ENCODE measurements at regions not wholly inside any gene's neighbourhood (a gene's known extent, or its start where the extent isn't known, plus 50 kb on each side); places are given as distances from the start of the nearest gene placed in this dataset.

GRCh38 chr15:38647683-38648082 is 83.1 kb upstream of the RASGRP1 start:
- no peak for DNase-seq (ENCODE audit: low spot score)

DNA sequence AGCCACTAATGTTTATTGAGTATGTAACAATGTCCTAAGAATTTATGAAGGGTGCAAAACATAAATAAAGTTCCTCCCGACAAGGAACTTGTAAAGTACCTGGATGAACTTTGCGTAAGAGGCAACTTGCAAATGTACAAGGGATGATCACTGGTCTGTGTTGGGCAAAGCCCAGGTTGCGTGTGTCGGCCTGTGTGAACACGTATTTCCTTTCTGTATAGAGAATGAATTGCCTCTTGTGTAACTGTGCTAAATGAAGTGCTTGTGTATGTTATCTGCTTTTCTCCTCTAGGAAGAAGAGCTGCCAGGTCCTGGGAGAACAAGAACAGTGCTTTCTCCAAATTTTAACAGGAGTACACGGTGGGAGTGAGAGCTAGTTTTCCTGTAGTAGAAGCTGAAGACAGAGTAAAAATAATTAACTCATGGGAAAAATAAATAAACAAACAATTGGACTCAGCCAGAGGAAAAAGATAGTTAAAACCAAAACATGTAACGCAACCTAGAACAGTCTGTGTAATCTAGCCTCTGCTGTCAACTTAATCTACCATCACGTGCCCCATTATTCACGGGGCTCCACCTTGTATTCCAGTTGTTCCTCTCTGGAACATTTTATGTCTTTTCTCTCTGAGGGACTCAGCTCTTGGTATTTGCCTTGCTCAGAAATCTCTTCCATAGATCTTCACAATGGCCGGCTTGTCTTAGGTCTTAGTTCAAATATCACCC is 83.7 kb upstream of the RASGRP1 start:
- DNase-seq (ENCODE audit: low spot score): no peak

GRCh38 chr15:38650384-38650783 is 85.8 kb upstream of the RASGRP1 start:
- DNase-seq (ENCODE audit: low spot score): no peak

GRCh38 chr15:38650936-38651327 is 86.3 kb upstream of the RASGRP1 start:
- DNase-seq (ENCODE audit: low spot score): no peak

GRCh38 chr15:38651328-38652038 is 86.9 kb upstream of the RASGRP1 start:
- peak; percentile 83 for DNase-seq (ENCODE audit: low spot score)

DNA sequence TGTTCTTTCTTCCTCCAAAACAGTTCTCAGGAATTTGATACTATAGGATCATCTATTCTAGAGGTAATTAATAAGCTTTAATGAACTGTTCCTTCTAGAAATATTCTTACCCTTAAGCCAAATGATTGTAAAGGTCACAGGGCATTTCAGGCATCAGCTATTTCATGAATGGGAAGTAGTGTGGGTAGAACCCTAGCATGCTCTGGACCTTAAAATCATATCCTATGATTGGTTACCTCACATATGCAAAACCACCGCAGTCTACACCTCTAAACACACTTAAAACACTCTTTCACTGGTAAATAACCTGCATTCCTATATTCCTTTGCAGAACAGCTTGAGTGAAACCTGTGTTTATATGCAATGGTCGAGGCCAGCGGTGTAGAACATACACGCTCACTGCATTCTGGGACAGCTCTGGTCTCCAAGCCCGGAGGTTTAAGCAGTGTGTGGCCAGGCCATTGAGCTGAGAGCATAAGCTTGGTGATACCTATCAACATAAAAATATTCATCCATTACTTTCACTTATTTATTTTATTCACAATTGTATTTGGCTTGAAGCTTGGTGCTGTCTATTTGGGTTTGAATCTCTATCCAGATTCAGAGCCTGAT is 87.7 kb upstream of the RASGRP1 start:
- DNase-seq (ENCODE audit: low spot score): no peak

DNA sequence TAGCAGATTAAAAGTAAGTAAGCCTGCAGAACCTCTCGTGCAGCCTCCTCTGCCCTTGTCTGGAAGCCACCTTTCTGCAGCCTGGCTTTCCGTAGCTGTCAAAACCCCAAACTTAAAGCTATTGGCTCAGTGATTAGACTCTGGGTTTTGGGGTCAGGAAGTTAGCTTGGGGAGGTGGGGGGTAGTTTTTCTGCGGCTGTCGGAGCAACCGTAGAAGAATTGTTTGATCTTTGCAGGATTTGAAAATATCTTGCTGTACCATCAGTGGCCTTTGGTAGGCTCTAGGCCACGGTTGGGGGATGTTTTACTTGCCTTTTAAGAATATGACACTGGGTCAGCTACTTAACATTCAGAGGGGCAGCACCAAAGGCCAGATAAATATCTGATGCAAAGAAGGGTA is 88.4 kb upstream of the RASGRP1 start:
- DNase-seq (ENCODE audit: low spot score): peak; percentile 91

DNA sequence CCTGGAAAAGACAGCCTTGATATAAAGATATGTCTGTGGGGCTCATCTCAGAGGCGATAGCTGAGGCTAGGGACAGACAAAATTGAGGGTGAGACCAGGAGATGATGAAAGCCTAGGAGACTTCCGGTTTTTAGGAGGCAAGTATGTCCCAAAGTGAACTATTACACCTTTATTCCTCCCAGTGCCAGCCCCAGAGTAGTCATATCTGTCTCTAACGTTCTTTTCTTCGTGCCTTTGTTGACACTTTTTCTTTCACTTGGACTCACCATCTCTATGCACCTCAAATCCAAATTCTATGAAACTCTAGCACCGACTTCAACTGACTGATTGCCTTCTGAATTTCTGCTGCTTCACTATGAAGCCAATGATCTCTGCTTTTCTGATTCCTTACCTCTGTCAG is 93.8 kb upstream of the RASGRP1 start:
- DNase-seq (ENCODE audit: low spot score): no peak

DNA sequence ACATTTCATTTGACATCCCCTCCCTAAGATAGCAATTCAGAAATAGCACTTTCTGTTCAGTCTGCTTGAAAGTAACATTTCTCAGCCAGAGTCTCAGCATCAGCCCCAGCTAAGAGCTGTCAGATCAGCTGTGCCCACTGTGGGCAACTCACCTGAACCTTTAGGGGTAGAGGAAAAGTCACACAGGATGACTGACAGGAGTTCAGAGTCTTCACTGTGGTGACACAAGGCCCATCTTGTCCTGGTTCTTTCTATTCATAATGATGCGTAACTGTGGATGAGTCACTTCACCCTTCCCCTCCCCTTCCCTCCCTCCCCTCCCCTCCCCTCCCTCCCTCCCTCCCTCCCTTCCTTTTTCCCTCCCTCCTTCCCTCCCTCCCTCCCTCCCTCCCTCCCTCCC is 96.1 kb upstream of the RASGRP1 start:
- DNase-seq (ENCODE audit: low spot score): peak; percentile 71

DNA sequence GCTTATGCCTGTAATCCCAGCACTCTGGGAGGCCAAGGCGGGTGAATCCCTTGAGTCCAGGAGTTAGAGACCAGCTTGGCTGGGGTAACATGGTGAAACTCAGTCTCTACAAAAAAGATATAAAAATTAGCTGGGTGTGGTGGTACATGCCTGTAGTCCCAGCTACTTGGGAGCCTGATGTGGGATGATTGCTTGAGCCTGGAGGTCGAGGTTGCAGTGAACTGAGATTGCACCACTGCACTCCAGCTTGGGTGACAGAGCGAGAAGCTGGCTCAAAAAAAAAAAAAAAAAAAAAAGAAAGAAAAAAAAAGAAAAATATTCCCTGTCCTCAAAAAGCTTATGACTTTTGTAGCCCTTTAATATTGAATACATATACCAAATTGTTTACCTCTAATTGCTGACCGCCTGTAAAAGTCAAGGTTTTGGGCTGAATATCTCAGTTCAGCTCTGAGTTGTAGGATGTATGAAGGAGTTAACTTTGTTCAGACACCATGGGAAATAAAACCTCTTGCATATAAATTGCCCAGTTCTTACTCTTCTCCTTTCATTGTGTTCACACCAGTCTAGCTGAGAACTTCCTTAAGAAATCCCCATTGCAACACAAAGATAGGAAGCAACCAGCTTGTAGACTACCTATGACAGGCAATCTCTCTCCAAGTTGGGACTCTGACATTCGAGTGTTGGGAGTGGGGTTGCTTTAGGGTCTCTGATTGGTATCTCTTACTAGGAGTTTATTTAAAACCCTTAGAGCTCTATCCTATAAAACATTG is 97.6 kb upstream of the RASGRP1 start:
- DNase-seq (ENCODE audit: low spot score): no peak

GRCh38 chr15:38662805-38663204 is 98.2 kb upstream of the RASGRP1 start:
- no peak for DNase-seq (ENCODE audit: low spot score)

DNA sequence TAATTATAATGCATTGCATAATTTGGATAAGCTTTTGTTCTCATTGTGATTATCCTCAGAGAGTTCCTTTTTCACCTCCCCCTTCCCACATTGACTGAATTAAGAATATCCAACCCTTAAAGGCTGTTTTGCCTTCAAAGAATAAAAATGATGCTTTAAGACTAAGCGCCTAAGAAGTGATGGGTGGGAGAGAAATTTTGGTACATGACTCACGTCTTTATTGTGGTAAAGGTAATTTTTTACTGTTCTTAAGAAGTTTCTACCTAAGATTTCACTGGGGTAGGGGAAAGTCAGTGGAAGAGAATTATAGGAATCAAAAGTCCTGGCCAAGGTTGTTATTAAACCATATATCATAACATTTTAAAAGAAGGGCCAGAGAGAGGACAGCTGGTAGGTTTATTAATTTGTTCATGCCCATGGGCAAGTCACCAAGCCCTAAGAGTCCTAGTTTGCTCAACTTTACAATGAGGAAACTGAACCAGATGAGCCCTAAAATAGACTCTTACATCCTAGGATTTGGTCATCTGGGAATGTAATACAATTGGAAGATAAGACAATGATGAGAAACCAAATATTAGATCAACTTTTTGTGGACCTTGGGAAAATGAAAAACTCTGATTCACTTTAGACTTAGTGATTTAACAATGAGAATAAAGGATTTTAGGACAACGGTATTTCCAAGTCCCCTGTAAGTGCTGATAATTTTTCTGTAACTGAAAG is 101.1 kb upstream of the RASGRP1 start:
- no peak for DNase-seq (ENCODE audit: low spot score)

DNA sequence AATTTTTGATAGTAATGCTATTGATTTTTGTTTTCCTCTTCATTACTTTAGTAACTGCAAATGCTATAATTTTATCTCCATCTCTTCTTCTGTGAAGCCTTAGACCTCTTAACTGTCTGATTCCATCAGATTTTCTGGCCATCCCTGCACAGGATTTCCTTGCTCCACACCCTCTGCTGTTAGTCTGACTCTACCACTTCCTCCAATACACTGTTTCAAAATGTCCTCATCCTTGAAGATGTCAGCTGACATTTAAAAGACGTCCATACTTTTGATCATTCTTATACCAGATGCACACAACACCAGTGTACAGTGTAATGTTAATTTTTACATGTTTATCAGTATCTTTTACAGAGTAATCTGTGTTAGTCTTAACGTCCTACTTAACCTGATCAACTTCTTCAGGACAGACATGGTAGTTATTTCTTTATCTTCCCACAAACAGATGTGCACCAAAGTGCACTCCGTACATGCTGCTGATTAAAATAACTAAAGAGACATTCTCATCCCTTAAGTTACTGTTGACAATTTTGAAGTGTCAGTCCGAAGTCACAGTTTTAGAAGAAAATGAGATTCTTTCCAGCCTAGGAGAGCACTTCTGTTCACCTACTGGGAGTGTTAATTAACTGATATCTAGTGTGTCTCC is 102.4 kb upstream of the RASGRP1 start:
- no peak for DNase-seq (ENCODE audit: low spot score)

GRCh38 chr15:38667890-38668850 is 103.6 kb upstream of the RASGRP1 start:
- DNase-seq (ENCODE audit: low spot score): no peak

- DNase-seq (ENCODE audit: low spot score): no peak
Measured at GRCh38 chr15:38668898-38669391, 104.3 kb upstream of the RASGRP1 start.

DNA sequence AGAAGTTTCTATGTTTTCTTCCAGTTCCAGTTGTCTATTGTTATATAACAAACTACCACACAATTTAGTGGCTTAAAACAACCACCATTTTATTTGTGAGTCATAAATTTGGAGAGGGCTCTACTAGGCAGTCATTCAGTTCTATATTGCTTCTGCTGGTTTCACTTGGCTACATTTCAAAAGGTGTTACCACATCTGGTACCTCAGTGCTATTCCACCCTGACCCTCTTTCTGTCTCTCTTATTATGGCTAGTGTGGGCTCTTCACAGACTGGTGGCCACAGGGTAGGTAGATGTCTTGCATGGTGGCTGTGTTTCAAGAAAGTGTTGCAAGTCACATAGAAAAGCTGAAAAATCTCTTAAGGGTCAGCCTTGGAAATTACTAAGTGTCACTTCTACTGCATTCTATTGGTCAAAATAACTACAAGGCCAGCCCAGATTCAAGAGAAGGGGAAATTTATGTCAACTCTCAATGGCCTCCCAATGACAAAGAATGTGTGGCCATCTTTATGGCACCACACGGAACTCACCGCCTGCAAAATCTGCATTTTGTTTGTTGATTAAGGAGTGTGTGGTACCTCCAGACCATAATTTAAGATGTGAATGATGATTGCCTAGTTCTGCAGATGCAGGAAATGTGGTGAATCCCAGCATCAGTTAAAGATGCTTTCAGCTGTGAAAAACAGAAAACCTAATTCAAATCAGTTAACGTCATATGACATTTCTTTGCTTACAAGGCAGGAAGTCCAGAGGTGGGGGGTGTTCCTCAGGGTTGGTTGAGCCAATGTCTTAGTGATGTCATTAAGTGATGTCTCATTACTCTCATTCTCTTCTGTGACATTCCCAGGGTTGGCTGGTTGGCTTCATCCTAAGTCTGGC is 105.8 kb upstream of the RASGRP1 start:
- peak; percentile 84 for DNase-seq (ENCODE audit: low spot score)

- DNase-seq (ENCODE audit: low spot score): no peak
Measured at GRCh38 chr15:38671006-38671387, 106.4 kb upstream of the RASGRP1 start.

GRCh38 chr15:38671675-38672254 is 107.2 kb upstream of the RASGRP1 start:
- peak; percentile 77 for DNase-seq (ENCODE audit: low spot score)

- peak; percentile 55 for DNase-seq (ENCODE audit: low spot score)
Measured at GRCh38 chr15:38672273-38672672, 107.7 kb upstream of the RASGRP1 start.
